ENCODE measurements at regions not wholly inside any gene's neighbourhood (a gene's known extent, or its start where the extent isn't known, plus 50 kb on each side); places are given as distances from the start of the nearest gene placed in this dataset.

GRCh38 chr4:80127870-80128419 lies 54.9 kb upstream of the ANTXR2 start:
- H3K36me3 Mint-ChIP-seq (ENCODE audit: unreplicated experiment) = no peaks in the 10 kb centered on the region
- H3K27me3 Mint-ChIP-seq (ENCODE audit: unreplicated experiment) = no peaks in the 10 kb centered on the region
- no peaks in the 10 kb centered on the region for H3K9me3 Mint-ChIP-seq (ENCODE audit: unreplicated experiment)
- DNase-seq = no peak
- no peaks in the 10 kb centered on the region for H3K4me1 Mint-ChIP-seq (ENCODE audit: low read depth, unreplicated experiment)
- H3K27ac Mint-ChIP-seq (ENCODE audit: unreplicated experiment) = no peak overlapping the region
- no peak overlapping the region for H3K4me3 Mint-ChIP-seq (ENCODE audit: unreplicated experiment)
- TF ChIP-seq CTCF (IDR thresholded peaks at IDR 0.05; ENCODE audit: partially characterized antibody, unreplicated experiment) = no peak

DNA sequence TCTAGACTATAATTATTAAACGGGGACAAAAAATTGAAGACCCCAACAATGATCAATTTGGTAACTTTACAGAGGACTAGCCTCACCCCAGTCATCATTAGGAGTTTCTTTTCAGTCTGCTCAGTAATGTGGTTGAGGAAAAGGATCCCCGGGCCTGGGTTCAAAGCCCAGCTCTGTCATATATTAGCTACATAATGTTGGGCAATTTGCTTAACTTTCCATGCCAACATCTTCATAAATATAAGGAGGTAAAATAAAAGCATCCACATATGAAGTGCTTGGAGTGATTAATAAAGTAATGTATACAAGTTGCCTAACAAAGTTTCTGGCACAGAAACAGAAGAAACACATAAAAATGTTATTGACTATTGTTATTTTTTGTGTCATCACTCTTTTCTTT lies 53.4 kb upstream of the ANTXR2 start:
- Mint-ChIP-seq H3K9me3 (ENCODE audit: unreplicated experiment) (no peaks in the 10 kb centered on the region), H3K4me3 (ENCODE audit: unreplicated experiment) (no peak overlapping the region), H3K27ac (ENCODE audit: unreplicated experiment) (no peak overlapping the region), H3K36me3 (ENCODE audit: unreplicated experiment) (no peaks in the 10 kb centered on the region), H3K4me1 (ENCODE audit: low read depth, unreplicated experiment) (no peaks in the 10 kb centered on the region), H3K27me3 (ENCODE audit: unreplicated experiment) (peaks cover under 1% of the 10 kb centered on the region)
- no peak for TF ChIP-seq CTCF (IDR thresholded peaks at IDR 0.05; ENCODE audit: partially characterized antibody, unreplicated experiment)
- DNase-seq = no peak

- TF ChIP-seq CTCF (IDR thresholded peaks at IDR 0.05; ENCODE audit: partially characterized antibody, unreplicated experiment) = peak; percentile 46
- Mint-ChIP-seq H3K27me3 (ENCODE audit: unreplicated experiment) (peaks cover 2% of the 10 kb centered on the region), H3K27ac (ENCODE audit: unreplicated experiment) (no peak overlapping the region), H3K4me1 (ENCODE audit: low read depth, unreplicated experiment) (no peaks in the 10 kb centered on the region), H3K9me3 (ENCODE audit: unreplicated experiment) (no peaks in the 10 kb centered on the region), H3K36me3 (ENCODE audit: unreplicated experiment) (no peaks in the 10 kb centered on the region), H3K4me3 (ENCODE audit: unreplicated experiment) (no peak overlapping the region)
- no peak for DNase-seq
Measured at GRCh38 chr4:80125252-80126177, 52.5 kb upstream of the ANTXR2 start.

DNA sequence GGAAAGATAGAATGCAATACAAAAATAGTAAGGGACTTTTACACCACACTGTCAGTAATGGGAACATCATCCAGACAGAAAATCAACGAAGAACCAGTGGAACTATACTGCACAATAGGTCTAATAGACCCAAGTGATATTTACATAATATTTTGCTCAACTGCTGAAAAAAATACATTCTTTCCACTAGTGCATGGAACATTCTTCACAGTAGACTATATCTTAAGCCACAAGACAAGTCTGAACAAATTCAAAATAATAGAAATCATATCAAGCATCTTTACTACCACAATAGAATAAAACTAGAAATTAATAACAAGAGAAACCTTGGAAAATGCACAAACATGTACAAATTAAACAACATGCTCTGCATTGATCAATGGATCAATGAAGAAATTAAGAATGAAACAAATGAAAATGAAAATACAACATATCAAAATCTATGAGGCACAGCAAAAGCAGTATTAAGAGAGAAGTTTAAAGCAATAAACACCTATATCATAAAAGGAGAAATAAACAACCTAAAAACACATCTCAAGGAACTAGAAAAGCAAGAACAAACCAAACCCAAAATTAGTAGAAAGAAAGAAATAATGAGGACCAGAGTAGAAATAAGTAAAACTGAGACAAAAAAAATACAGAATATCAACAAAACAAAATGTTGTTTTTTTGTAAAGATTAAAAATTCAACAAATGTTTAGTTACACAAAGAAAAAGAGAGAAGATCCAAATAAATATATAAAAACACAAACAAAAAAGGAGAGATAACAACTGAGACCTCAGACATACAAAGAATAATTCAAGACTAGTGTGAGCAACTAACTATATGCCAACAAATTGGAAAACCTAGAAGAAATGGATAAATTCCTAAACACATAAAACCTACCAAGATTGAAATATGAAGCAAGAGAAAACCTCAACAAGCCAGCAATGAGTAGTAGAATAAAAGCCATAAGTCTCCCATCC lies 51.5 kb upstream of the ANTXR2 start:
- TF ChIP-seq CTCF (IDR thresholded peaks at IDR 0.05; ENCODE audit: partially characterized antibody, unreplicated experiment) = no peak
- DNase-seq = no peak
- no peak overlapping the region for H3K4me3 Mint-ChIP-seq (ENCODE audit: unreplicated experiment)
- no peaks in the 10 kb centered on the region for H3K4me1 Mint-ChIP-seq (ENCODE audit: low read depth, unreplicated experiment)
- H3K27me3 Mint-ChIP-seq (ENCODE audit: unreplicated experiment) = peaks cover 2% of the 10 kb centered on the region
- no peak overlapping the region for H3K27ac Mint-ChIP-seq (ENCODE audit: unreplicated experiment)
- H3K36me3 Mint-ChIP-seq (ENCODE audit: unreplicated experiment) = no peaks in the 10 kb centered on the region
- peaks cover under 1% of the 10 kb centered on the region for H3K9me3 Mint-ChIP-seq (ENCODE audit: unreplicated experiment)

All from glutamatergic neuron (in vitro differentiated cells).